Brain microvascular endothelial cell (primary cell): ENCODE measurements at regions not wholly inside any gene's neighbourhood (a gene's known extent, or its start where the extent isn't known, plus 50 kb on each side); places are given as distances from the start of the nearest gene placed in this dataset.

Source experiments
- DNase-seq: peaks from one replicate; pipeline ENCODE4 v3.0.0-alpha.2; 2020
- H3K27ac ChIP-seq: fragments of 250-450 bp; sonication (Bioruptor Pico); 2 replicates; pipeline ENCODE4 v1.5.1; 2020; ENCODE audit warnings: mild to moderate bottlenecking, moderate library complexity
- H3K27me3 ChIP-seq: fragments of 250-450 bp; sonication (Bioruptor Pico); replicated peaks from 2 replicates; pipeline ENCODE4 v1.5.1; 2020; ENCODE audit warnings: mild to moderate bottlenecking
- H3K36me3 ChIP-seq: fragments of 250-450 bp; sonication (Bioruptor Pico); replicated peaks from 2 replicates; pipeline ENCODE4 v1.5.1; 2020; ENCODE audit warnings: mild to moderate bottlenecking
- H3K4me3 ChIP-seq: 2 replicates; pipeline ENCODE4 v1.5.1; 2011; ENCODE audit warnings: low read depth, mild to moderate bottlenecking, control low read depth, low read length, moderate library complexity
- CTCF ChIP-seq: IDR thresholded peaks from 2 replicates; pipeline ENCODE4 v1.5.1; 2011; ENCODE audit warnings: low read depth, mild to moderate bottlenecking, moderate library complexity, low read length, control low read depth, inconsistent platforms; ENCODE audit errors: missing control alignments
- in situ Hi-C: cut with HindIII; loops from 2 replicates; pipeline ENCODE4 v1.10.0; 2017; ENCODE audit warnings: low sequenced_read_pairs, low pct_ligation_motif_present

- H3K27me3 ChIP-seq: no peaks in the 10 kb centered on the region
- no peaks in the 10 kb centered on the region for H3K36me3 ChIP-seq
- in situ Hi-C loops: no loop called here
- no peak overlapping the region for H3K27ac ChIP-seq
- no peak overlapping the region for H3K4me3 ChIP-seq
- TF ChIP-seq CTCF: no peak
- DNase-seq: no peak
These were observed 234.9 kb downstream of the TFCP2L1 start for GRCh38 chr2:121049950-121050585.

DNA sequence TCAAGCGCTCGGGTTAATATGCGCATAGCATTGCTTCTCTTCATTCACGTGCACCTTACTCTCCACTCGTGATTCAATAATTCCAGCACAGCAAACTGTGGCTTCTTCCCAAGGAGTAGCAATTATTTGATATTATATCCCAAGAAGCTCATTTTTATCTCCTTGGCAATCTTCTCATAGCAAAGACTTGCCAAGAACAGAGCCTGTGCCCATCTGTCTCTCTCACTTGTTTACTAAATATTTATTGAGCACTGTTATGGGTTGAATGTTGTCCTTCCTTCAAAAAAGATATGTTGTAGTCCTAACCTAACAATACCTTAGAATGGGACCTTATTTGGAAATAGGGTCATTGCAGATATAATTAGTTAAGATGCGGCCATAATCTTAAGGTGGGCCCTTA is 233.7 kb downstream of the TFCP2L1 start:
- H3K36me3 ChIP-seq: no peaks in the 10 kb centered on the region
- no peaks in the 10 kb centered on the region for H3K27me3 ChIP-seq

GRCh38 chr2:121052023-121052422 is 233.0 kb downstream of the TFCP2L1 start:
- Histone ChIP-seq H3K4me3 (no peak overlapping the region), H3K27ac (no peak overlapping the region), H3K36me3 (no peaks in the 10 kb centered on the region), H3K27me3 (no peaks in the 10 kb centered on the region)
- in situ Hi-C loops: no loop called here
- TF ChIP-seq CTCF: no peak
- DNase-seq: no peak

More for the DNA sequence above, 233.7 kb downstream of the TFCP2L1 start:
- DNase-seq: no peak
- no peak for TF ChIP-seq CTCF
- in situ Hi-C loops: no loop called here
- Histone ChIP-seq H3K4me3 (no peak overlapping the region), H3K27ac (no peak overlapping the region)

DNA sequence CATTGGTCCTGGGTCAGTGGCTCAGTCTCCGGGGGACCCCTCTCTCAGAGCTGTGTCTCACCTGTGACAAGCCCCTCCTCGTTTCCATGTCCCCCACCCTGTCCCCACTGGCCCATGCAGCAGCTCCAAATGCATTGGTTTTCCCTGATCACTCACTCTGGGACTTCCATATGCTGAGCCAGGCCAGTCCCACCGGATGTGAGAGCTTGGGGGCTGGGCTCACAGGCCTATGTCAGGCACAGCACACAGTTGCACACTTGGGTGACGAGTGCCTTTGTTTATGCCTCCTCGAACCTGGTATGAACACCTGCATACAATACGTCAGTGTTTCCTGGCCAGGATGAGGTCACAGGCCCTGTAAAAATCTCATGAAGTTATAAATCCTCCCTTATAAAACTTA is 232.5 kb downstream of the TFCP2L1 start:
- no peak for DNase-seq
- no peak overlapping the region for H3K4me3 ChIP-seq
- no peaks in the 10 kb centered on the region for H3K36me3 ChIP-seq
- no peak for TF ChIP-seq CTCF
- H3K27ac ChIP-seq: no peak overlapping the region
- in situ Hi-C loops: no loop called here
- H3K27me3 ChIP-seq: no peaks in the 10 kb centered on the region

- Histone ChIP-seq H3K27ac (no peak overlapping the region), H3K36me3 (no peaks in the 10 kb centered on the region), H3K4me3 (no peak overlapping the region), H3K27me3 (no peaks in the 10 kb centered on the region)
- no peak for TF ChIP-seq CTCF
- in situ Hi-C loops: no loop called here
- DNase-seq: no peak
These were observed 229.9 kb downstream of the TFCP2L1 start for GRCh38 chr2:121055088-121055487.

- no peak overlapping the region for H3K4me3 ChIP-seq
- TF ChIP-seq CTCF: no peak
- H3K36me3 ChIP-seq: no peaks in the 10 kb centered on the region
- DNase-seq: no peak
- in situ Hi-C loops: no loop called here
- H3K27me3 ChIP-seq: no peaks in the 10 kb centered on the region
- no peak overlapping the region for H3K27ac ChIP-seq
These were observed 229.5 kb downstream of the TFCP2L1 start for GRCh38 chr2:121055501-121055900.
